Keratinocyte (primary cell): ENCODE measurements at regions not wholly inside any gene's neighbourhood (a gene's known extent, or its start where the extent isn't known, plus 50 kb on each side); places are given as distances from the start of the nearest gene placed in this dataset.

Experiments used
- DNase-seq: peaks from one replicate; pipeline ENCODE4 v3.0.0-alpha.2; 2011; ENCODE audit warnings: low read depth, missing footprints, low spot score
- FAIRE-seq: peaks from 2 replicates; lab custom pipeline; 2011; peaks lifted over from hg19 to GRCh38; lab: Jason Lieb, UNC
- H2AFZ ChIP-seq: 2 replicates; pipeline ENCODE4 v1.6.0; 2012; ENCODE audit warnings: low read length, control low read depth, inconsistent platforms; ENCODE audit not compliant: control insufficient read depth
- H3K27ac ChIP-seq: 2 replicates; pipeline ENCODE4 v1.5.1; 2011; ENCODE audit warnings: low read length; ENCODE audit not compliant: control insufficient read depth, insufficient read depth
- H3K27me3 ChIP-seq: 3 replicates; pipeline ENCODE4 v1.6.0; 2011; ENCODE audit warnings: low read length; ENCODE audit not compliant: control insufficient read depth, insufficient read depth; ENCODE audit errors: extremely low read depth
- H3K36me3 ChIP-seq, 2 experiments: 2 replicates in 1 of 2; 3 replicates in 1 of 2; pipeline ENCODE4 v1.5.1; 2011; ENCODE audit warnings: low read length in 2 of 2, mild to moderate bottlenecking in 1 of 2; ENCODE audit not compliant: control insufficient read depth in 2 of 2, insufficient read depth in 2 of 2; ENCODE audit errors: extremely low read depth in 1 of 2
- H3K4me1 ChIP-seq: 3 replicates; pipeline ENCODE4 v1.5.1; 2011; ENCODE audit warnings: low read length; ENCODE audit not compliant: control insufficient read depth, insufficient read depth; ENCODE audit errors: extremely low read depth
- H3K4me2 ChIP-seq: 3 replicates; pipeline ENCODE4 v1.6.0; 2011; ENCODE audit warnings: low read depth, low read length; ENCODE audit not compliant: control insufficient read depth, insufficient read depth; ENCODE audit errors: extremely low read depth
- H3K4me3 ChIP-seq, 3 experiments: fragments of 200-600 bp in 1 of 3; sonication (generic) in 1 of 3; 2 replicates in 2 of 3; 3 replicates in 1 of 3; pipeline ENCODE4 v1.5.1; 2011 to 2016; ENCODE audit warnings: low read length in 3 of 3, mild to moderate bottlenecking in 3 of 3, control low read depth in 2 of 3, inconsistent platforms in 1 of 3, low read depth in 1 of 3, mixed read lengths in 1 of 3, mixed run types in 1 of 3, moderate library complexity in 1 of 3; ENCODE audit not compliant: control insufficient read depth in 2 of 3, insufficient read depth in 2 of 3; ENCODE audit errors: extremely low read depth in 1 of 3
- H3K79me2 ChIP-seq: 2 replicates; pipeline ENCODE4 v1.6.0; 2012; ENCODE audit warnings: low read length; ENCODE audit not compliant: control insufficient read depth, insufficient read depth
- H3K9ac ChIP-seq: 3 replicates; pipeline ENCODE4 v1.6.0; 2011; ENCODE audit warnings: low read length; ENCODE audit not compliant: control insufficient read depth, insufficient read depth; ENCODE audit errors: extremely low read depth
- H3K9me1 ChIP-seq: 3 replicates; pipeline ENCODE4 v1.6.0; 2011; ENCODE audit warnings: low read length; ENCODE audit not compliant: control insufficient read depth, insufficient read depth; ENCODE audit errors: extremely low read depth
- H3K9me3 ChIP-seq: 2 replicates; pipeline ENCODE4 v1.5.1; 2012; ENCODE audit warnings: low read depth, low read length; ENCODE audit not compliant: control insufficient read depth
- H4K20me1 ChIP-seq: 3 replicates; pipeline ENCODE4 v1.6.0; 2011; ENCODE audit warnings: low read length; ENCODE audit not compliant: control insufficient read depth, insufficient read depth; ENCODE audit errors: extremely low read depth
- CTCF ChIP-seq, 3 experiments: IDR thresholded peaks in 1 of 3; conservative IDR thresholded peaks in 1 of 3; optimal IDR thresholded peaks in 1 of 3; 2 replicates in 2 of 3; 3 replicates in 1 of 3; pipeline versions ENCODE3 to v1.5.1; 2011; ENCODE audit warnings: low read length in 3 of 3, mild to moderate bottlenecking in 3 of 3, moderate library complexity in 2 of 3, control low read depth in 1 of 3, inconsistent platforms in 1 of 3; ENCODE audit not compliant: insufficient read depth in 2 of 3; ENCODE audit errors: extremely low read depth in 1 of 3
- EZH2 ChIP-seq: IDR thresholded peaks from one replicate; pipeline ENCODE4 v1.6.1; 2012; ENCODE audit warnings: inconsistent platforms, mild to moderate bottlenecking, low read length, moderate library complexity
- dilution Hi-C: fragments of 300-500 bp; cut with MboI; formaldehyde crosslinking; loops from one replicate; pipeline ENCODE4 v1.7.0; 2020; ENCODE audit warnings: low sequenced_read_pairs; ENCODE audit not compliant: extremely low pct_ligation_motif_present

GRCh38 chr5:100299261-100299660, 235.9 kb upstream of the FAM174A start:
- Histone ChIP-seq H3K4me1 (peaks cover 4% of the 10 kb centered on the region), H3K9me1 (no peaks in the 10 kb centered on the region), H3K9me3 (no peaks in the 10 kb centered on the region), H3K36me3 (no peaks in the 10 kb centered on the region), H3K9ac (no peak overlapping the region), H3K4me3 (no peak overlapping the region), H4K20me1 (no peaks in the 10 kb centered on the region), H3K4me2 (no peak overlapping the region), H3K79me2 (no peaks in the 10 kb centered on the region), H2AFZ (no peak overlapping the region), H3K27me3 (no peaks in the 10 kb centered on the region), H3K27ac (no peak overlapping the region)
- DNase-seq, result no peak
- dilution Hi-C loops, result no loop called here
- FAIRE-seq, result no peak
- TF ChIP-seq EZH2 (no peak), CTCF (optimal IDR thresholded peaks at IDR 0.05 in 1 of 3, IDR thresholded peaks at IDR 0.05 in 1 of 3, conservative IDR thresholded peaks at IDR 0.05 in 1 of 3; ENCODE audit: extremely low read depth in 1 of 3, insufficient read depth in 2 of 3, low read length in 3 of 3) (no peak)

- no peaks in the 10 kb centered on the region for H3K36me3 ChIP-seq
- no peaks in the 10 kb centered on the region for H3K4me1 ChIP-seq
- no peaks in the 10 kb centered on the region for H3K79me2 ChIP-seq
- no peak overlapping the region for H3K9ac ChIP-seq
- H3K27me3 ChIP-seq, result no peaks in the 10 kb centered on the region
- no peaks in the 10 kb centered on the region for H3K9me1 ChIP-seq
- FAIRE-seq (no peak), DNase-seq (no peak)
- H3K27ac ChIP-seq, result no peak overlapping the region
- no peak overlapping the region for H3K4me2 ChIP-seq
- dilution Hi-C loops, result no loop called here
- H2AFZ ChIP-seq, result no peak overlapping the region
- H4K20me1 ChIP-seq, result no peaks in the 10 kb centered on the region
- H3K4me3 ChIP-seq, result no peak overlapping the region
- no peak for TF ChIP-seq CTCF (optimal IDR thresholded peaks at IDR 0.05 in 1 of 3, IDR thresholded peaks at IDR 0.05 in 1 of 3, conservative IDR thresholded peaks at IDR 0.05 in 1 of 3; ENCODE audit: extremely low read depth in 1 of 3, insufficient read depth in 2 of 3, low read length in 3 of 3)
- TF ChIP-seq EZH2, result no peak
- H3K9me3 ChIP-seq, result no peaks in the 10 kb centered on the region
Measured at GRCh38 chr5:100276071-100276470, 259.1 kb upstream of the FAM174A start.
